Tibial nerve (tissue), 4 donors: ENCODE measurements at regions not wholly inside any gene's neighbourhood (a gene's known extent, or its start where the extent isn't known, plus 50 kb on each side); places are given as distances from the start of the nearest gene placed in this dataset.

ENCODE experiments used
- DNase-seq, 2 donors: peaks; one replicate each; pipeline ENCODE4 v3.0.0-alpha.2; 2019; ENCODE audit warnings: low spot score in 2 of 2
- H3K27ac ChIP-seq, 4 donors: fragments of 200-600 bp; sonication (generic) in 3 of 4; one replicate each; pipeline ENCODE4 v1.5.1; 2017 to 2019; ENCODE audit warnings: mild to moderate bottlenecking in 1 of 4
- H3K27me3 ChIP-seq, 2 donors: fragments of 200-600 bp; sonication (generic) in 1 of 2; one replicate each; pipeline versions ENCODE4 v1.5.1 to v1.6.0; 2017 to 2019
- H3K36me3 ChIP-seq, 3 donors: fragments of 200-600 bp; sonication (generic); one replicate each; pipeline ENCODE4 v1.5.1; 2018 to 2019
- H3K4me1 ChIP-seq, 4 donors: fragments of 200-600 bp; sonication (generic) in 3 of 4; one replicate each; pipeline ENCODE4 v1.5.1; 2017 to 2019
- H3K4me3 ChIP-seq, 4 donors: fragments of 200-600 bp; sonication (generic) in 3 of 4; one replicate each; pipeline ENCODE4 v1.5.1; 2017 to 2019; ENCODE audit warnings: mild to moderate bottlenecking in 1 of 4, moderate library complexity in 1 of 4
- H3K9me3 ChIP-seq, 4 donors: fragments of 200-600 bp; sonication (generic) in 3 of 4; one replicate each; pipeline ENCODE4 v1.5.1; 2017 to 2019
- CTCF ChIP-seq, 5 experiments: fragments of 200-600 bp in 3 of 5; fragments of 450-650 bp in 2 of 5; sonication (generic) in 3 of 5; IDR thresholded peaks; one replicate each; pipeline ENCODE4 v1.5.1; 2016 to 2019; ENCODE audit warnings: antibody characterized with exemption in 5 of 5, mild to moderate bottlenecking in 3 of 5, moderate library complexity in 2 of 5
- EP300 ChIP-seq, 2 donors: sonication (generic); formaldehyde crosslinking; IDR thresholded peaks; one replicate each; pipeline ENCODE4 v1.6.1; 2017; ENCODE audit warnings: antibody characterized with exemption in 2 of 2, mild to moderate bottlenecking in 1 of 2
- POLR2A ChIP-seq, 2 donors: fragments of 450-650 bp; IDR thresholded peaks; one replicate each; pipeline ENCODE4 v1.6.1; 2017; ENCODE audit warnings: antibody characterized with exemption in 2 of 2, mild to moderate bottlenecking in 2 of 2, moderate library complexity in 2 of 2
- WGBS, 2 donors: methylation state at CpG; one replicate each; pipeline ENCODE4 v1.1.5; 2018; 5-methylcytosine and 5-hydroxymethylcytosine counted together

DNA sequence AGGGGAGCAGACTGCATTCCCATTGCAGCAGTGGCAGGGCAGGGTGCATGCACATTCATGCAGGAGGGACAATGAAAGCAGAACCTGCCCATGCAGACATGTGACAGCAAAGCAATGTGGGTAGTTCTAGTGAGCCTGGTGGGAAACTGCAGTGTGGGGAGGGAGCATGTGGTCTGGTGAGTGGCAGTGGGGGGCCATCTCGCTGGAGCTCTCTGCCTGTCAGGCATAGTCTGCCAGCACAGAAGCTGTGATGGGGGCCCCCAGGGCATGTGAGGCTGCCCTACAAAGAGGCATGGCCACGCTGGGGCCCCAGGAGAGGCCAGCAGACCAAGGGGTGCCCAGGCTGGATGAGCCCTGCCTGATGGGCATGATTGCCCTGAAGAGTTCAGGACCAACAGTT is 579.7 kb downstream of the PTPRC start:
- Histone ChIP-seq H3K9me3 (no peaks in the 10 kb centered on the region), H3K36me3 (no peaks in the 10 kb centered on the region), H3K27ac (no peak overlapping the region), H3K4me3 (no peak overlapping the region), H3K4me1 (no peaks in the 10 kb centered on the region), H3K27me3 (no peaks in the 10 kb centered on the region)
- WGBS, 2 donors = 34 to 67% methylated on average over 1 to 2 of the region's 2 CpGs
- no peak for DNase-seq
- TF ChIP-seq CTCF (IDR thresholded peaks at IDR 0.05) = no peak
- no peak for TF ChIP-seq POLR2A (IDR thresholded peaks at IDR 0.05)
- no peak for TF ChIP-seq EP300 (IDR thresholded peaks at IDR 0.05)

DNA sequence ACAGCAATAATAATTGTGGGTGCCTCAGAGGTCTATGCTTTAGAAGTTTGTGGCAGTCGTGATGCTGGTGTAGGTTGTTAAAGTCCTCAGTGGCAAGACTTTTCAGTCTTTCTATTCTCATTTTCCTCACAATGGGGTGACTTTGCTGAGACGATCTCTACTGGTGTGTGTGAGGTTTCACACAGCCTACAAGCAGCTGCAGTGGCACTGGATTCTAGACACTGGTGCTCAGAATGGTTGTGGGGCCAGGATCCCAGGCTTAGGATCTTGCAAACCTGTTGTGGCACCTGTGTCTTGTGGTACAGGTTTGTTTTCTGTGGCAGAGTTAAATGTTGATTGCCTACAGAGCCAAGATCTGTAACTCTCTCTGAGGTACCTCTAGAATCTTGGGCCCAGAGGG is 581.2 kb downstream of the PTPRC start:
- 78 to 83% methylated on average over 2 of the region's 2 CpGs for WGBS, 2 donors

DNA sequence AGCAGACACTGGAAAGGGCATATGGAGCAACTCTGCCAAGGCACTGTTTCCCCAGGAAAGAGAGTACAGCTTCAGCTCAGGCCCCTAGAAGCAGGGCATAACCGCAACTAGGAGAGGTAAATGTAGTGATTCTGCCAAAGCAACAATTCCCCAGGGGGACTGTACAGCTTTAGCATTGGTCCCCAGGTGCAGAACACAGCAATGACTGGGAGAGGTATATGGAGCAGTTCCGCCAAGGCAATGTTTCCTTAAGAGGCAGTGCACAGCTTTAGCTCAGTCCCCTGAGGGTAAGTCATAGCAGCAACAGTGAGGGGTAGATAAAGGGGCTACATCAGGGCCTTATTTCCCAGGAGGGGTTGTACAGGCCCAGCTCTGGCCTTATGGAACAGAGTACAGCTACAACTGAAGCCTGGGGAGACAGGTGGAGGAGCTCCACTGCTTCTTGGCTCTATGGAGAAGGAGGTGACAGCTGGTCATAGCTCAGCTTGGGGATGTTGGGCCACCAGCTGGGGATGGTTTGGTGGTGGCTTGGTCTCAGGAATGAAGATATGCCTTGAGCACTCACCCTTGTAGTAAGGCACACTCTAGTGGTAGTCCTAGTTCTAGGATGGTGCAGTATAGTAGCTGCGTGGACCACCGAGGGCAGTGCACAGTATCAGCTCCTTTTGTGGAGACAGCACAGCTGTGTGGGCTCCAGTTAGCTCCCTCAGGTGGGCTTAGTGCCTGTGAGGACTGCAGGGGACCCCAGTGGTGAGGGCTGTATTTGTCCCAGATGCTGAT is 582.7 kb downstream of the PTPRC start:
- Histone ChIP-seq H3K27ac (no peak overlapping the region), H3K36me3 (no peaks in the 10 kb centered on the region), H3K9me3 (no peaks in the 10 kb centered on the region), H3K4me3 (no peak overlapping the region), H3K4me1 (no peaks in the 10 kb centered on the region), H3K27me3 (no peaks in the 10 kb centered on the region)
- TF ChIP-seq CTCF (IDR thresholded peaks at IDR 0.05) (no peak), POLR2A (IDR thresholded peaks at IDR 0.05) (no peak), EP300 (IDR thresholded peaks at IDR 0.05) (no peak)
- 98 to 100% methylated on average over 4 of the region's 4 CpGs for WGBS, 2 donors
- no peak for DNase-seq

More for the DNA sequence above, 581.2 kb downstream of the PTPRC start:
- Histone ChIP-seq H3K36me3 (no peaks in the 10 kb centered on the region), H3K4me1 (no peaks in the 10 kb centered on the region), H3K27me3 (no peaks in the 10 kb centered on the region), H3K27ac (no peak overlapping the region), H3K4me3 (no peak overlapping the region), H3K9me3 (no peaks in the 10 kb centered on the region)
- DNase-seq = no peak
- TF ChIP-seq POLR2A (IDR thresholded peaks at IDR 0.05) (no peak), EP300 (IDR thresholded peaks at IDR 0.05) (no peak), CTCF (IDR thresholded peaks at IDR 0.05) (no peak)

DNA sequence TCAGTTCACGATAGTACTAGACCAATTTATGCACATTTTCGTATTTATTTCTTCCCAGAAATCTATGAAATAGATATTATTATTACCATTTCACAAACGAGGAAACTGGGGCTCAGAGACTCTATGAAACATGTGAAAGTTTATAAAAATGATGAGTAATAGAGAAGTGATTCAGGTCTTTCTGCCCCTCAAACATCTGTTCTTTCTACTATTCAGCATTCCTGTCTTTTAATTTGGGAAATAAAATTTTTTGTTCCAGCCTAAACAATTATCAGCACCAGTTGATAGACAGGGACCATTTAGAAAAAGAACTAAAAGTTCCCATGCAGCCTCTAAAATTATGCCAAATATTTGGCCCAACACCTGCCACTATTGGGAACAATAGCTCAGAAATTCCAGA is 585.1 kb downstream of the PTPRC start:
- Histone ChIP-seq H3K4me1 (no peaks in the 10 kb centered on the region), H3K27me3 (no peaks in the 10 kb centered on the region), H3K36me3 (no peaks in the 10 kb centered on the region), H3K27ac (no peak overlapping the region), H3K9me3 (no peaks in the 10 kb centered on the region), H3K4me3 (no peak overlapping the region)
- DNase-seq = no peak
- TF ChIP-seq POLR2A (IDR thresholded peaks at IDR 0.05) (no peak), CTCF (IDR thresholded peaks at IDR 0.05) (no peak), EP300 (IDR thresholded peaks at IDR 0.05) (no peak)
- WGBS, 2 donors = 84 to 87% methylated on average over 3 of the region's 3 CpGs

- Histone ChIP-seq H3K27me3 (no peaks in the 10 kb centered on the region), H3K4me3 (no peak overlapping the region), H3K27ac (no peak overlapping the region), H3K36me3 (no peaks in the 10 kb centered on the region), H3K9me3 (no peaks in the 10 kb centered on the region), H3K4me1 (no peaks in the 10 kb centered on the region)
- WGBS, 2 donors = 19 to 34% methylated on average over 2 of the region's 2 CpGs
- no peak for DNase-seq
- TF ChIP-seq CTCF (IDR thresholded peaks at IDR 0.05) (no peak), EP300 (IDR thresholded peaks at IDR 0.05) (no peak), POLR2A (IDR thresholded peaks at IDR 0.05) (no peak)
Measured at GRCh38 chr1:199226163-199226562, 587.3 kb downstream of the PTPRC start.
